CD14-positive monocyte (primary cell): ENCODE measurements at regions not wholly inside any gene's neighbourhood (a gene's known extent, or its start where the extent isn't known, plus 50 kb on each side); places are given as distances from the start of the nearest gene placed in this dataset.

Experiments used
- DNase-seq, 3 donors: peaks; one replicate each; pipeline ENCODE4 v3.0.0-alpha.2; 2011 to 2022
- H2AFZ ChIP-seq: 2 replicates; pipeline ENCODE4 v1.6.0; 2012; ENCODE audit warnings: mild to moderate bottlenecking, low read depth, low read length, inconsistent platforms; ENCODE audit not compliant: insufficient read depth, poor library complexity, severe bottlenecking
- H3K27ac ChIP-seq, 2 donors: 1 replicate in 1 of 2; 2 replicates in 1 of 2; pipeline ENCODE4 v1.5.1; 2012 to 2013; ENCODE audit warnings: low read length in 2 of 2, control low read depth in 1 of 2, inconsistent platforms in 1 of 2, low read depth in 1 of 2, mild to moderate bottlenecking in 1 of 2
- H3K27me3 ChIP-seq, 2 donors: one replicate each; pipeline versions ENCODE4 v1.6.0 to v1.6.1; 2011 to 2013; ENCODE audit warnings: low read length in 2 of 2; ENCODE audit not compliant: control insufficient read depth in 2 of 2, insufficient read depth in 2 of 2
- H3K36me3 ChIP-seq, 2 donors: replicated peaks in 1 of 2; 1 replicate in 1 of 2; 2 replicates in 1 of 2; pipeline versions ENCODE4 v1.5.1 to v1.6.1; 2012 to 2013; ENCODE audit warnings: low read length in 2 of 2, control low read depth in 1 of 2, inconsistent platforms in 1 of 2, mild to moderate bottlenecking in 1 of 2; ENCODE audit not compliant: insufficient read depth in 2 of 2, control insufficient read depth in 1 of 2
- H3K4me1 ChIP-seq, 2 donors: 1 replicate in 1 of 2; 2 replicates in 1 of 2; pipeline versions ENCODE4 v1.5.1 to v1.6.1; 2012 to 2013; ENCODE audit warnings: low read length in 2 of 2, control low read depth in 1 of 2, inconsistent platforms in 1 of 2, mild to moderate bottlenecking in 1 of 2, moderate library complexity in 1 of 2; ENCODE audit not compliant: insufficient read depth in 2 of 2, control insufficient read depth in 1 of 2
- H3K4me2 ChIP-seq: replicated peaks from 2 replicates; pipeline ENCODE3; 2012; ENCODE audit warnings: low read length, moderate library complexity, mild to moderate bottlenecking; ENCODE audit not compliant: poor library complexity, severe bottlenecking; ENCODE audit errors: extremely low read depth
- H3K4me3 ChIP-seq, 3 experiments: fragments of 200-600 bp in 1 of 3; sonication (generic) in 1 of 3; replicated peaks in 1 of 3; 1 replicate in 2 of 3; 2 replicates in 1 of 3; pipeline ENCODE4 v1.5.1; 2011 to 2013; ENCODE audit warnings: low read length in 3 of 3, mild to moderate bottlenecking in 3 of 3, control low read depth in 2 of 3, low read depth in 2 of 3, inconsistent platforms in 1 of 3, moderate library complexity in 1 of 3
- H3K79me2 ChIP-seq: 2 replicates; pipeline ENCODE4 v1.6.0; 2012; ENCODE audit warnings: mild to moderate bottlenecking, control low read depth, inconsistent platforms, low read length, moderate library complexity; ENCODE audit not compliant: insufficient read depth
- H3K9ac ChIP-seq: 2 replicates; pipeline ENCODE4 v1.6.0; 2017; ENCODE audit warnings: low read length, mild to moderate bottlenecking; ENCODE audit not compliant: insufficient read depth, poor library complexity, severe bottlenecking
- H3K9me3 ChIP-seq, 2 donors: replicated peaks in 1 of 2; 1 replicate in 1 of 2; 2 replicates in 1 of 2; pipeline versions ENCODE4 v1.5.1 to v1.6.1; 2012 to 2013; ENCODE audit warnings: low read length in 2 of 2, control low read depth in 1 of 2; ENCODE audit not compliant: control insufficient read depth in 1 of 2, insufficient read depth in 1 of 2
- H4K20me1 ChIP-seq: 2 replicates; pipeline ENCODE4 v1.6.0; 2012; ENCODE audit warnings: mild to moderate bottlenecking, low read length, control low read depth, moderate library complexity; ENCODE audit not compliant: insufficient read depth
- H3K27ac Mint-ChIP-seq, 7 donors: one replicate each; pipeline ENCODE4 v1.8.0; 2020; ENCODE audit warnings: mild to moderate bottlenecking in 7 of 7, mixed read lengths in 7 of 7, moderate library complexity in 6 of 7, inconsistent platforms in 2 of 7
- H3K27me3 Mint-ChIP-seq, 3 donors: one replicate each; pipeline ENCODE4 v1.8.0; 2021 to 2022; ENCODE audit warnings: low read depth in 3 of 3, mild to moderate bottlenecking in 3 of 3, mixed read lengths in 3 of 3, moderate library complexity in 3 of 3, inconsistent platforms in 1 of 3
- H3K36me3 Mint-ChIP-seq, 2 donors: one replicate each; pipeline ENCODE4 v1.8.0; 2020; ENCODE audit warnings: mixed read lengths in 2 of 2, inconsistent platforms in 1 of 2, mild to moderate bottlenecking in 1 of 2
- H3K4me1 Mint-ChIP-seq: one replicate; pipeline ENCODE4 v1.8.0; 2020; ENCODE audit warnings: mild to moderate bottlenecking, mixed read lengths
- H3K4me3 Mint-ChIP-seq, 2 donors: one replicate each; pipeline ENCODE4 v1.8.0; 2020; ENCODE audit warnings: mild to moderate bottlenecking in 2 of 2, mixed read lengths in 2 of 2, moderate library complexity in 1 of 2
- H3K9me3 Mint-ChIP-seq, 7 donors: one replicate each; pipeline ENCODE4 v1.8.0; 2020 to 2022; ENCODE audit warnings: mixed read lengths in 7 of 7, mild to moderate bottlenecking in 6 of 7, moderate library complexity in 6 of 7, inconsistent platforms in 2 of 7
- WGBS: methylation state at CpG from one replicate; pipeline ENCODE4 v1.1.5; 2013; ENCODE audit warnings: missing lambda C conversion rate; ENCODE audit not compliant: insufficient coverage; 5-methylcytosine and 5-hydroxymethylcytosine counted together
- intact Hi-C, 2 donors: fragments of 100-400 bp; cut with micrococcal nuclease; formaldehyde crosslinking; loops; one replicate each; pipeline versions ENCODE4 v1.15.0 to v1.15.1; 2023
- TF ChIP-seq, protein P1 (sequence below): fragments of 200-600 bp; IDR thresholded peaks from one replicate; pipeline ENCODE4 v1.8.0; 2022; ENCODE audit warnings: antibody characterized with exemption, mild to moderate bottlenecking

DNA sequence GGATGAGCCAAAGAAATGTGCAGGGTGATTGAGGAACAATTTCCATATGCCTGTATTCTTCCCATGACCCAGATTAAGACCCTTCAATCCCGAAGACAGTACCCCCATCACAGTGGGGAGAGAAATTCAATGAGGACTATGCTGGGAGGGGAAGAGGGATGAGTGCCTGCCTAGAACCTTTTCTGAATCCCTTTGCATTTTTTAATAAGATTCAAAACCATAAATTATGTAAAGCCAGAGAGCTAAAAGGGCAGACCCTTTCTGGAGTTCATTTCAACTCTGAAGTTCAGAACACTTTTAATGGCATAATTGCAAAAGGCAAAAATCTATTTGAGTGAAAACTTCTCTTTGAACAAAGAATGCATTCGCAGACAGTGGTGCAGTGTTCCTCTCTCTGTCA is 529.5 kb downstream of the NTRK3 start:
- H3K9me3 Mint-ChIP-seq, result peaks cover 0 to 7% (median 0%) of the 10 kb centered on the region in 7 donors
- H3K4me1 ChIP-seq, result peaks cover 13 to 15% of the 10 kb centered on the region in 2 donors
- peaks cover 14% of the 10 kb centered on the region for H3K4me1 Mint-ChIP-seq
- DNase-seq, result no peak
- H3K27ac ChIP-seq, result no peak overlapping the region
- H3K4me2 ChIP-seq, result no peak overlapping the region
- WGBS, result 90% methylated on average over 1 of the region's 2 CpGs
- H3K36me3 ChIP-seq, result no peaks in the 10 kb centered on the region
- H3K36me3 Mint-ChIP-seq, result no peaks in the 10 kb centered on the region
- peaks cover 0 to 2% (median 2%) of the 10 kb centered on the region in 3 donors for H3K27me3 Mint-ChIP-seq
- no peaks in the 10 kb centered on the region for H3K27me3 ChIP-seq
- H3K9ac ChIP-seq, result no peak overlapping the region
- intact Hi-C loops, result no loop called here
- no peak overlapping the region for H3K4me3 Mint-ChIP-seq
- no peak overlapping the region for H2AFZ ChIP-seq
- H3K4me3 ChIP-seq, result no peak overlapping the region
- no peaks in the 10 kb centered on the region for H3K9me3 ChIP-seq
- H3K79me2 ChIP-seq, result no peaks in the 10 kb centered on the region
- H4K20me1 ChIP-seq, result no peaks in the 10 kb centered on the region
- TF ChIP-seq, protein P1, sequence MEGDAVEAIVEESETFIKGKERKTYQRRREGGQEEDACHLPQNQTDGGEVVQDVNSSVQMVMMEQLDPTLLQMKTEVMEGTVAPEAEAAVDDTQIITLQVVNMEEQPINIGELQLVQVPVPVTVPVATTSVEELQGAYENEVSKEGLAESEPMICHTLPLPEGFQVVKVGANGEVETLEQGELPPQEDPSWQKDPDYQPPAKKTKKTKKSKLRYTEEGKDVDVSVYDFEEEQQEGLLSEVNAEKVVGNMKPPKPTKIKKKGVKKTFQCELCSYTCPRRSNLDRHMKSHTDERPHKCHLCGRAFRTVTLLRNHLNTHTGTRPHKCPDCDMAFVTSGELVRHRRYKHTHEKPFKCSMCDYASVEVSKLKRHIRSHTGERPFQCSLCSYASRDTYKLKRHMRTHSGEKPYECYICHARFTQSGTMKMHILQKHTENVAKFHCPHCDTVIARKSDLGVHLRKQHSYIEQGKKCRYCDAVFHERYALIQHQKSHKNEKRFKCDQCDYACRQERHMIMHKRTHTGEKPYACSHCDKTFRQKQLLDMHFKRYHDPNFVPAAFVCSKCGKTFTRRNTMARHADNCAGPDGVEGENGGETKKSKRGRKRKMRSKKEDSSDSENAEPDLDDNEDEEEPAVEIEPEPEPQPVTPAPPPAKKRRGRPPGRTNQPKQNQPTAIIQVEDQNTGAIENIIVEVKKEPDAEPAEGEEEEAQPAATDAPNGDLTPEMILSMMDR, result no peak
- H3K27ac Mint-ChIP-seq, result no peak overlapping the region

- DNase-seq, result peak; percentile 44 to 78 (median 66)
- H3K27ac Mint-ChIP-seq, result peak overlapping the region in 2 of 7 donors; percentile 26 to 58
- H3K27me3 ChIP-seq, result no peaks in the 10 kb centered on the region
- TF ChIP-seq, protein P1, result no peak
- peaks cover 13 to 15% of the 10 kb centered on the region in 2 donors for H3K4me1 ChIP-seq
- H3K4me2 ChIP-seq, result no peak overlapping the region
- H4K20me1 ChIP-seq, result no peaks in the 10 kb centered on the region
- peaks cover 0 to 5% (median 0%) of the 10 kb centered on the region in 7 donors for H3K9me3 Mint-ChIP-seq
- intact Hi-C loops, result no loop called here
- H3K4me1 Mint-ChIP-seq, result peaks cover 14% of the 10 kb centered on the region
- H3K4me3 ChIP-seq, result no peak overlapping the region
- H3K9me3 ChIP-seq, result no peaks in the 10 kb centered on the region
- no peak overlapping the region for H3K27ac ChIP-seq
- no peak overlapping the region for H3K9ac ChIP-seq
- no peaks in the 10 kb centered on the region for H3K36me3 ChIP-seq
- no peaks in the 10 kb centered on the region for H3K79me2 ChIP-seq
- H3K36me3 Mint-ChIP-seq, result no peaks in the 10 kb centered on the region
- 10% methylated on average over 3 of the region's 7 CpGs for WGBS
- no peak overlapping the region for H2AFZ ChIP-seq
- H3K27me3 Mint-ChIP-seq, result peaks cover 2 to 7% (median 5%) of the 10 kb centered on the region in 3 donors
- no peak overlapping the region for H3K4me3 Mint-ChIP-seq
Observed at GRCh38 chr15:87724330-87724729, 532.2 kb downstream of the NTRK3 start.
